Upper lobe of left lung (tissue), 6 donors: ENCODE measurements at regions not wholly inside any gene's neighbourhood (a gene's known extent, or its start where the extent isn't known, plus 50 kb on each side); places are given as distances from the start of the nearest gene placed in this dataset.

ENCODE experiments used
- ATAC-seq, 2 donors: fragments of 200-7000 bp; cut with Tn5 transposase; one replicate each; pipeline ENCODE4 v1.9.1; 2022; ENCODE audit warnings: mild to moderate bottlenecking in 2 of 2, moderate library complexity in 2 of 2; ENCODE audit not compliant: low FRiP score in 2 of 2
- DNase-seq, 2 donors: peaks; one replicate each; pipeline ENCODE4 v3.0.0-alpha.2; 2019 to 2020
- H3K27ac ChIP-seq, 4 donors: fragments of 200-600 bp; sonication (generic); one replicate each; pipeline ENCODE4 v1.5.1; 2016 to 2019
- H3K27me3 ChIP-seq, 4 donors: fragments of 200-600 bp; sonication (generic); one replicate each; pipeline ENCODE4 v1.5.1; 2017 to 2019
- H3K36me3 ChIP-seq, 4 donors: fragments of 200-600 bp; sonication (generic); one replicate each; pipeline ENCODE4 v1.5.1; 2016 to 2019
- H3K4me1 ChIP-seq, 4 donors: fragments of 200-600 bp; sonication (generic); one replicate each; pipeline ENCODE4 v1.5.1; 2018 to 2019
- H3K4me3 ChIP-seq, 4 donors: fragments of 200-600 bp; sonication (generic); one replicate each; pipeline ENCODE4 v1.5.1; 2017 to 2019; ENCODE audit warnings: mild to moderate bottlenecking in 2 of 4, moderate library complexity in 1 of 4
- H3K9me3 ChIP-seq, 4 donors: fragments of 200-600 bp; sonication (generic); one replicate each; pipeline ENCODE4 v1.5.1; 2018 to 2019
- EP300 ChIP-seq, 4 donors: sonication (generic); formaldehyde crosslinking; IDR thresholded peaks; one replicate each; pipeline ENCODE4 v1.5.1; 2017; ENCODE audit warnings: antibody characterized with exemption in 4 of 4, control low read depth in 2 of 4
- POLR2A ChIP-seq, 4 donors: fragments of 450-650 bp; IDR thresholded peaks; one replicate each; pipeline ENCODE4 v1.5.1; 2016 to 2017; ENCODE audit warnings: antibody characterized with exemption in 4 of 4, mild to moderate bottlenecking in 2 of 4
- POLR2AphosphoS5 ChIP-seq, 2 donors: sonication (generic); formaldehyde crosslinking; IDR thresholded peaks; one replicate each; pipeline ENCODE4 v1.5.1; 2017; ENCODE audit warnings: antibody characterized with exemption in 2 of 2
- WGBS, 2 donors: methylation state at CpG; one replicate each; pipeline ENCODE4 v1.1.5; 2017 to 2018; 5-methylcytosine and 5-hydroxymethylcytosine counted together
- TF ChIP-seq, protein P1 (sequence below), 6 experiments: fragments of 450-650 bp in 4 of 6; fragments of 200-600 bp in 2 of 6; sonication (generic) in 2 of 6; IDR thresholded peaks; one replicate each; pipeline ENCODE4 v1.5.1; 2016 to 2019; ENCODE audit warnings: antibody characterized with exemption in 6 of 6
- donor health status: DM: no; HTN: no; CAD: no; lungs with moderate emphysema.
- donor health status: DM: no; HTN: yes; CAD: no; lungs with severe emphysema.

DNA sequence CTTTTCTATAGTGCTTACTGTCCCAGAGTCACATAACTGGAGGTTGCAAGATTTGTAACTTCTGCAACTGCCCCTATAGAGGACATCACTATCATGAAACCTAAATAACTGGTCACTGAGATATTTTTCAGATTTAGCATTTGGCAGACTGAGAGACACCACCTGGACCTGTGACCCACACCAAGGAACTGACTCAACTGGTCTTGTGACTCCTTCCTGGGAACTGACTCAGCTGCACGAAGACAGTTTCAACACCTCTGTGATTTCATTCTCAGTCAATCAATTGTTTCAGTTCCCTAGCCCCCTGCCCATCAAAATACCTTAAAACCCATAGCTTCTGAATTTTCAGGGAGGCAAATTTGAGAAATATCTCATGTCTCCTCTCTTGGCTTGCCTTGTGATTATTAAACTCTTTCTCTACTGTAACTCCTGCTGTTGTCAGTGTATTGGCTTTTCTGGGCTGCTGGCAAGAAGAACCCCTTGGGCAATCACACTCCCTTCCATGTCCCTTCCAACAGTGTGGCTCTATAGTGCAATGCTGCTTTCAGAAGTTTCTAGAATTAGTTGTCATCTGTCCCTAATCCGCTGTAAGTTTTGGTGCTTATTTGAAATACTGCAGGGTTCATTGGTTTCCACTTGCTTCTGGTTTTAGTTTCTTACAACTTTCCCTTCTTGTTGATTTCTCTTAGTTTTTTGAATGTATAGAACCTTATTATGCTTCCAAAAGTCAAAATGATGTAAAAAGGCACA lies 127.8 kb upstream of the ADCY1 start:
- no peak overlapping the region for H3K27ac ChIP-seq
- H3K4me3 ChIP-seq: no peak overlapping the region
- H3K4me1 ChIP-seq: no peaks in the 10 kb centered on the region
- H3K9me3 ChIP-seq: no peaks in the 10 kb centered on the region
- no peak for TF ChIP-seq POLR2A (IDR thresholded peaks at IDR 0.05)
- TF ChIP-seq POLR2AphosphoS5 (IDR thresholded peaks at IDR 0.05): no peak
- TF ChIP-seq, protein P1, sequence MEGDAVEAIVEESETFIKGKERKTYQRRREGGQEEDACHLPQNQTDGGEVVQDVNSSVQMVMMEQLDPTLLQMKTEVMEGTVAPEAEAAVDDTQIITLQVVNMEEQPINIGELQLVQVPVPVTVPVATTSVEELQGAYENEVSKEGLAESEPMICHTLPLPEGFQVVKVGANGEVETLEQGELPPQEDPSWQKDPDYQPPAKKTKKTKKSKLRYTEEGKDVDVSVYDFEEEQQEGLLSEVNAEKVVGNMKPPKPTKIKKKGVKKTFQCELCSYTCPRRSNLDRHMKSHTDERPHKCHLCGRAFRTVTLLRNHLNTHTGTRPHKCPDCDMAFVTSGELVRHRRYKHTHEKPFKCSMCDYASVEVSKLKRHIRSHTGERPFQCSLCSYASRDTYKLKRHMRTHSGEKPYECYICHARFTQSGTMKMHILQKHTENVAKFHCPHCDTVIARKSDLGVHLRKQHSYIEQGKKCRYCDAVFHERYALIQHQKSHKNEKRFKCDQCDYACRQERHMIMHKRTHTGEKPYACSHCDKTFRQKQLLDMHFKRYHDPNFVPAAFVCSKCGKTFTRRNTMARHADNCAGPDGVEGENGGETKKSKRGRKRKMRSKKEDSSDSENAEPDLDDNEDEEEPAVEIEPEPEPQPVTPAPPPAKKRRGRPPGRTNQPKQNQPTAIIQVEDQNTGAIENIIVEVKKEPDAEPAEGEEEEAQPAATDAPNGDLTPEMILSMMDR (IDR thresholded peaks at IDR 0.05): no peak
- TF ChIP-seq EP300 (IDR thresholded peaks at IDR 0.05): no peak
- 76 to 77% methylated on average over 2 of the region's 2 CpGs for WGBS, 2 donors
- H3K36me3 ChIP-seq: no peaks in the 10 kb centered on the region
- no peaks in the 10 kb centered on the region for H3K27me3 ChIP-seq
- DNase-seq (no peak), ATAC-seq (no peak)

DNA sequence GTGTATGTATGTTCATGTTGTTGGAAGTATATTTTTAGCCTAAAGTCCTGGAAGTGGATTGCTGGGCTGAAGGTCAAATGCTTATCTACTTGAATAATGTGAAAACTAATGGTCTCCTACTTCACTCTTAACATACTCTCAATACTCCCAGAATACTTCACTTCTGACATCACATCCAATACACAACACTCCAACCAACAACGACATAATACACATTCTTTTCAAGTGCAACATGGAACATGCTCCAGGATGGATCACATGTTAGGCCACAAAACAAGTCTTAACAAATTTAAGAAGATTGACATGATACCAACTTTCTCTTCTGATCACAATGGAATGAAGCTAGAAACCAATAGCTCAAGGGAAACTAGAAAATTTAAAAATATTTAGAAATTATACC lies 126.9 kb upstream of the ADCY1 start:
- no peak for TF ChIP-seq POLR2A (IDR thresholded peaks at IDR 0.05)
- no peak for DNase-seq
- no peaks in the 10 kb centered on the region for H3K27me3 ChIP-seq
- no peaks in the 10 kb centered on the region for H3K4me1 ChIP-seq
- no peaks in the 10 kb centered on the region for H3K36me3 ChIP-seq
- H3K27ac ChIP-seq: no peak overlapping the region
- WGBS, 2 donors: 67 to 84% methylated on average over 1 of the region's 1 CpG
- ATAC-seq: no peak
- H3K4me3 ChIP-seq: no peak overlapping the region
- H3K9me3 ChIP-seq: no peaks in the 10 kb centered on the region

DNA sequence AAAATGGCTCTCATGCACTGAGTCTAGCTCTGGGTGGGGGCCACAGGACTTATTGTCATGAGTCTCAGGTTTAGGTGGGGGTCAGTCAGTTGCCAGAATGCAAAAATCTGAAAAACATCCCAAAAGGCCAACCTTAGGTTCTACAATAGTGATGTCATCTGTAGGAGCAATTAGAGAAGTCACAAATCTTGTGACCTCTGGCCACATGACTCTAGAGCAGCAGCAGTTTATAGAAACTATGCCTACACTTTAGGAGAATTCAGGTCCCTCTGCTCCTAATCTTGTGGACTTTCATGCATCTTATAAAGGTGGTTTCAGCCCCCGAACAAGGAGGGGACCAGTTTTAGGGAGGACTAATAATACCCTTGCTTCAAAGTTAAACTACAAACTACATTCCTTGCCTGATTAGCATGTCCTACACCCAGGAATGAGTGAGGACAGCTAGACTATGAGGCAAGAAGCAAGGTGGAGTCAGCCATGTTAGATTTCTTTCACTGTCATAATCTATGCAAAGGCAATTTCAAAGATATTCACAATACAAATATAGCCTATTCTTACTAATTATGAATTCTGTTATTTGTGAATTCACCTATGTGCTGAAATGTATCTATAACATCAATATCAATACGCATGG lies 123.5 kb upstream of the ADCY1 start:
- Histone ChIP-seq H3K27ac (no peak overlapping the region), H3K36me3 (no peaks in the 10 kb centered on the region), H3K27me3 (no peaks in the 10 kb centered on the region), H3K4me3 (no peak overlapping the region), H3K9me3 (no peaks in the 10 kb centered on the region), H3K4me1 (no peaks in the 10 kb centered on the region)
- 93 to 96% methylated on average over 2 of the region's 2 CpGs for WGBS, 2 donors
- ATAC-seq (no peak), DNase-seq (no peak)
- TF ChIP-seq POLR2A (IDR thresholded peaks at IDR 0.05): no peak

DNA sequence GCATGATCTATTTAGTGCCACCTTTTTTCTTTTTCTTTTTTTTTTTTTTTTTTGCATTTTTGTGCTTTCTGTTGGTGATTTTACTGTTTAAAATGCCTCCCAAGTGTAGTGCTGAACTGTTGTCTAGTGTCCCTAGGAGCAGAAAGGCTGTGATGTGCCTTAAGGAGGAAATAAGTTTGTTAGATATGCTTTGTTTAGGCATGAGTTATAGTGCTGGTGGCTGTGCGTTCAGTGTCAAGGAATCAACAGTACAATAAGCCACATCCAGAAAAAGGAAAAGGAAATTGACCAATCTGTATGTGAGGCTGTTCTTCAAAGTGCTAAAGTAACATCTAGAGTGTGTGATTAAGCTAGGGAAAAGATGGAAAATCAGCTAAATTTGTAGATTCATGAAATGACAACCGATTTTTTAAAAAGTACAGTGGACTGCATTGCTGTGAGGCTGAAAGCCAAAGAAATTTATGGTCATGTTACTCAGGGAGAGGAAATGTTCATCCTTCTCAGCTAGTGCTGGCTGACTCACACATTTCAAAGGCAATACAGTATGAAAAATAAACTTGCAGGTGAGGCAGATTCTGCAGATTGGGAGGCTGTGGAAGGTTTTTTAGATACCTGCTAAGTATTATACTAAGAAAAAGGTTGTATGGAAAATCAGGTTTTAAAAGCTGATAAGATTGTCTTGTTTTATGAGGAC lies 122.7 kb upstream of the ADCY1 start:
- H3K27ac ChIP-seq: no peak overlapping the region
- no peak overlapping the region for H3K4me3 ChIP-seq
- H3K27me3 ChIP-seq: no peaks in the 10 kb centered on the region
- WGBS, 2 donors: 38 to 49% methylated on average over 2 of the region's 2 CpGs
- no peak for ATAC-seq
- DNase-seq: no peak
- H3K9me3 ChIP-seq: no peaks in the 10 kb centered on the region
- H3K4me1 ChIP-seq: no peaks in the 10 kb centered on the region
- TF ChIP-seq POLR2AphosphoS5 (IDR thresholded peaks at IDR 0.05) (no peak), EP300 (IDR thresholded peaks at IDR 0.05) (no peak), POLR2A (IDR thresholded peaks at IDR 0.05) (no peak)
- TF ChIP-seq, protein P1 (IDR thresholded peaks at IDR 0.05): no peak
- H3K36me3 ChIP-seq: no peaks in the 10 kb centered on the region

DNA sequence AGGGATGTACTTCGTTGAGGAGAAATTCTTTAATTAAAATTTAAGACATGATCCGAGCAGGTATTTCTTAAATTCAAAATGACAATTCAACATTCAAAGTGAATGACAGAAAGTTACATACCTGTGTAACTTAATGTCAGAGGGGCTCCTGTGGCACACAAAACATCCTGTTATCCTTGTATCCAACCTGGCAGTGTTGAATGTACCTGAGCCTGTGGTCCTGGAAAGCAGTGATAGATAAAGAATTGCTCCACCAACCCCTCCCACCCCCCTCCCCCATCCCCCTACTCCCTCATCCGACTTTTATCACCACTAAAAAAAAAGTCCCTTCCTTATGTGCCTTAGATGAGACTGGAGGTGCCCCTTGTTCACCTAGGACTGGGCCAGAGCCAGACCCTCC lies 119.4 kb upstream of the ADCY1 start:
- WGBS, 2 donors: 62 to 67% methylated on average over 3 of the region's 3 CpGs
- Histone ChIP-seq H3K4me1 (no peaks in the 10 kb centered on the region), H3K36me3 (no peaks in the 10 kb centered on the region), H3K4me3 (no peak overlapping the region), H3K9me3 (no peaks in the 10 kb centered on the region), H3K27ac (no peak overlapping the region), H3K27me3 (no peaks in the 10 kb centered on the region)
- no peak for ATAC-seq
- DNase-seq: no peak
- TF ChIP-seq POLR2AphosphoS5 (IDR thresholded peaks at IDR 0.05) (no peak), POLR2A (IDR thresholded peaks at IDR 0.05) (no peak), EP300 (IDR thresholded peaks at IDR 0.05) (no peak)
- TF ChIP-seq, protein P1 (IDR thresholded peaks at IDR 0.05): no peak
